HG02763 (cell line): ENCODE measurements at regions not wholly inside any gene's neighbourhood (a gene's known extent, or its start where the extent isn't known, plus 50 kb on each side); places are given as distances from the start of the nearest gene placed in this dataset.
"Not testable (repeated sequence)": the region's sequence is repeated elsewhere in the genome, so short reads cannot be mapped to it uniquely, and the experiment has no call there.

Experiments used
- ATAC-seq: cut with Tn5 transposase; IDR thresholded peaks from one replicate; pipeline ENCODE4 v1.9.1; 2021; ENCODE audit warnings: mild to moderate bottlenecking, moderate library complexity; ENCODE audit not compliant: unreplicated experiment

GRCh38 chr7:109402107-109402506 lies 832.4 kb downstream of the DNAJB9 start:
- no peak for ATAC-seq

GRCh38 chr7:109407756-109408155 lies 838.1 kb downstream of the DNAJB9 start:
- ATAC-seq = no peak

- no peak for ATAC-seq
Measured at GRCh38 chr7:109437957-109438356, 868.3 kb downstream of the DNAJB9 start.

GRCh38 chr7:109449760-109450159 lies 880.1 kb downstream of the DNAJB9 start:
- ATAC-seq = no peak

GRCh38 chr7:109456116-109456515 lies 886.4 kb downstream of the DNAJB9 start:
- no peak for ATAC-seq

- ATAC-seq = no peak
Measured at GRCh38 chr7:109460296-109460695, 890.6 kb downstream of the DNAJB9 start.

- no peak for ATAC-seq
Measured at GRCh38 chr7:109462171-109462570, 892.5 kb downstream of the DNAJB9 start.

- ATAC-seq = not testable (repeated sequence)
Measured at GRCh38 chr7:109467729-109468128, 898.1 kb downstream of the DNAJB9 start.

GRCh38 chr7:109473172-109473571 lies 903.5 kb downstream of the DNAJB9 start:
- no peak for ATAC-seq

GRCh38 chr7:109476409-109476808 lies 906.7 kb downstream of the DNAJB9 start:
- ATAC-seq = no peak

- ATAC-seq = no peak
Measured at GRCh38 chr7:109479388-109479787, 909.7 kb downstream of the DNAJB9 start.

GRCh38 chr7:109490607-109491006 lies 920.9 kb downstream of the DNAJB9 start:
- ATAC-seq = not testable (repeated sequence)

GRCh38 chr7:109497053-109497452 lies 927.4 kb downstream of the DNAJB9 start:
- ATAC-seq = no peak

- no peak for ATAC-seq
Measured at GRCh38 chr7:109498131-109498530, 928.5 kb downstream of the DNAJB9 start.

GRCh38 chr7:109503421-109503820 lies 933.7 kb downstream of the DNAJB9 start:
- no peak for ATAC-seq

- ATAC-seq = no peak
Measured at GRCh38 chr7:109522585-109522984, 952.9 kb downstream of the DNAJB9 start.

- ATAC-seq = no peak
Measured at GRCh38 chr7:109527833-109528232, 958.2 kb downstream of the DNAJB9 start.

GRCh38 chr7:109529712-109530111 lies 960.0 kb downstream of the DNAJB9 start:
- no peak for ATAC-seq

- no peak for ATAC-seq
Measured at GRCh38 chr7:109532262-109532992, 962.8 kb downstream of the DNAJB9 start.

- no peak for ATAC-seq
Measured at GRCh38 chr7:109545686-109546085, 976.0 kb downstream of the DNAJB9 start.

GRCh38 chr7:109549471-109550193 lies 980.0 kb downstream of the DNAJB9 start:
- ATAC-seq = no peak

GRCh38 chr7:109552017-109552416 lies 982.3 kb downstream of the DNAJB9 start:
- no peak for ATAC-seq
